HEK293 (cell line): ENCODE measurements at regions not wholly inside any gene's neighbourhood (a gene's known extent, or its start where the extent isn't known, plus 50 kb on each side); places are given as distances from the start of the nearest gene placed in this dataset.

Experiments
- CTCF ChIA-PET: fragments of 350-600 bp; formaldehyde crosslinking; extraction: SDS; loops from one replicate; lab custom pipeline; 2021; ENCODE audit warnings: antibody characterized with exemption; lab: Yijun Ruan, JAX
- POLR2A ChIA-PET: fragments of 300-600 bp; formaldehyde crosslinking; extraction: SDS; loops from one replicate; lab custom pipeline; 2020; ENCODE audit warnings: antibody characterized with exemption, inconsistent platforms; lab: Yijun Ruan, JAX
- H3K27ac ChIP-seq: fragments of 200-500 bp; sonication (Bioruptor generic); 2 replicates; pipeline ENCODE4 v1.5.1; 2014; ENCODE audit warnings: low read depth, low read length, control low read depth, inconsistent platforms; ENCODE audit errors: extremely low read depth
- H3K36me3 ChIP-seq, 2 experiments: fragments of 200-500 bp in 1 of 2; sonication (Bioruptor generic) in 1 of 2; 1 replicate in 1 of 2; 2 replicates in 1 of 2; pipeline ENCODE4 v1.5.1; 2014 to 2017; ENCODE audit warnings: inconsistent platforms in 2 of 2, low read length in 2 of 2; ENCODE audit not compliant: control insufficient read depth in 2 of 2, insufficient read depth in 1 of 2
- H3K4me1 ChIP-seq: fragments of 200-500 bp; sonication (Bioruptor generic); 2 replicates; pipeline ENCODE4 v1.5.1; 2014; ENCODE audit warnings: mild to moderate bottlenecking, low read length, inconsistent platforms; ENCODE audit not compliant: control insufficient read depth, insufficient read depth
- H3K4me3 ChIP-seq: 2 replicates; pipeline ENCODE4 v1.5.1; 2011; ENCODE audit warnings: low read depth, mild to moderate bottlenecking, control low read depth, low read length, moderate library complexity
- H3K9me3 ChIP-seq: fragments of 200-500 bp; sonication (Bioruptor generic); 2 replicates; pipeline ENCODE4 v1.5.1; 2014; ENCODE audit warnings: low read depth, low read length, inconsistent platforms; ENCODE audit not compliant: control insufficient read depth, insufficient read depth
- AEBP2 ChIP-seq: fragments of 450-650 bp; formaldehyde crosslinking; IDR thresholded peaks from 2 replicates; pipeline ENCODE4 v1.5.1; 2016; ENCODE audit warnings: missing biosample characterization, missing genetic modification characterization, borderline replicate concordance
- HOXD13 ChIP-seq: sonication (generic); formaldehyde crosslinking; IDR thresholded peaks from 2 replicates; pipeline ENCODE4 v1.8.0; 2022; ENCODE audit warnings: missing genetic modification reagents, borderline replicate concordance
- KLF17 ChIP-seq: fragments of 450-650 bp; formaldehyde crosslinking; IDR thresholded peaks from 2 replicates; pipeline ENCODE4 v1.5.1; 2016; ENCODE audit warnings: missing biosample characterization, missing genetic modification characterization
- PRDM1 ChIP-seq: fragments of 450-650 bp; formaldehyde crosslinking; IDR thresholded peaks from 2 replicates; pipeline ENCODE4; 2016; ENCODE audit warnings: missing biosample characterization, missing genetic modification characterization
- PRDM6 ChIP-seq: fragments of 450-650 bp; formaldehyde crosslinking; IDR thresholded peaks from 2 replicates; pipeline ENCODE4 v1.5.1; 2017; ENCODE audit warnings: missing biosample characterization, missing genetic modification characterization
- ZBTB8A ChIP-seq: fragments of 450-650 bp; formaldehyde crosslinking; IDR thresholded peaks from 2 replicates; pipeline ENCODE4 v1.5.1; 2016; ENCODE audit warnings: missing biosample characterization, missing genetic modification characterization
- ZFP37 ChIP-seq: fragments of 450-650 bp; formaldehyde crosslinking; IDR thresholded peaks from 2 replicates; pipeline ENCODE4 v1.5.1; 2016; ENCODE audit warnings: missing biosample characterization, missing genetic modification characterization
- ZNF24 ChIP-seq: fragments of 450-650 bp; formaldehyde crosslinking; IDR thresholded peaks from 2 replicates; pipeline ENCODE4 v1.5.1; 2016; ENCODE audit warnings: missing biosample characterization, missing genetic modification characterization
- ZNF391 ChIP-seq: fragments of 450-650 bp; formaldehyde crosslinking; IDR thresholded peaks from 2 replicates; pipeline ENCODE4 v1.5.1; 2016; ENCODE audit warnings: low read depth, missing biosample characterization, missing genetic modification characterization, borderline replicate concordance
- ZNF433 ChIP-seq: fragments of 450-650 bp; formaldehyde crosslinking; IDR thresholded peaks from 2 replicates; pipeline ENCODE4 v1.5.1; 2016; ENCODE audit warnings: missing biosample characterization, missing genetic modification characterization, low read depth
- ZNF521 ChIP-seq: fragments of 450-650 bp; formaldehyde crosslinking; IDR thresholded peaks from 2 replicates; pipeline ENCODE4 v1.5.1; 2017; ENCODE audit warnings: missing biosample characterization, mild to moderate bottlenecking, missing genetic modification characterization
- ZNF529 ChIP-seq: fragments of 450-650 bp; formaldehyde crosslinking; IDR thresholded peaks from 2 replicates; pipeline ENCODE4 v1.5.1; 2017; ENCODE audit warnings: missing genetic modification characterization, missing biosample characterization; ENCODE audit not compliant: insufficient replicate concordance
- ZNF596 ChIP-seq: fragments of 450-650 bp; IDR thresholded peaks from 2 replicates; pipeline ENCODE4 v1.5.0; 2018; ENCODE audit warnings: missing biosample characterization, mild to moderate bottlenecking, missing genetic modification characterization, moderate library complexity
- ZNF624 ChIP-seq: fragments of 450-650 bp; formaldehyde crosslinking; IDR thresholded peaks from 2 replicates; pipeline ENCODE4 v1.5.1; 2017; ENCODE audit warnings: missing biosample characterization, missing genetic modification characterization
- ZNF654 ChIP-seq: fragments of 450-650 bp; formaldehyde crosslinking; IDR thresholded peaks from 2 replicates; pipeline ENCODE4 v1.5.1; 2016; ENCODE audit warnings: low read depth, missing biosample characterization, missing genetic modification characterization
- ZSCAN5A ChIP-seq: fragments of 450-650 bp; formaldehyde crosslinking; IDR thresholded peaks from 2 replicates; pipeline ENCODE4 v1.5.1; 2016; ENCODE audit warnings: missing biosample characterization, missing genetic modification characterization

- Histone ChIP-seq H3K4me3 (no peak overlapping the region), H3K9me3 (no peaks in the 10 kb centered on the region), H3K27ac (no peak overlapping the region), H3K4me1 (no peaks in the 10 kb centered on the region), H3K36me3 (no peaks in the 10 kb centered on the region)
- TF ChIP-seq ZNF654 (tag by site-specific recombination) (peak; percentile 57), PRDM6 (tag by site-specific recombination) (no peak)
- ChIA-PET CTCF (interaction anchor here (0.5 to 1.0 kb wide), 4 partner anchors 46 to 1216 kb away, joined by 3 to 5 read pairs (median 4); no protein-coding TSS in a partner anchor), POLR2A (no interaction called here)
These were observed 1509.6 kb downstream of the ADGRL3 start for GRCh38 chr4:62709618-62710252.

- Histone ChIP-seq H3K4me3 (no peak overlapping the region), H3K36me3 (no peaks in the 10 kb centered on the region), H3K4me1 (no peaks in the 10 kb centered on the region), H3K27ac (no peak overlapping the region), H3K9me3 (no peaks in the 10 kb centered on the region)
- ChIA-PET CTCF (interaction anchor here (0.9 kb wide), 1 partner anchor 113 kb away, joined by 4 read pairs; no protein-coding TSS in a partner anchor), POLR2A (no interaction called here)
- no peak for TF ChIP-seq PRDM1 (tag by site-specific recombination)
- TF ChIP-seq HOXD13: no peak
- no peak for TF ChIP-seq ZNF529 (tag by site-specific recombination)
- no peak for TF ChIP-seq ZSCAN5A (tag by site-specific recombination)
- TF ChIP-seq ZNF521 (tag by site-specific recombination): no peak
- no peak for TF ChIP-seq KLF17
- TF ChIP-seq ZFP37: no peak
- TF ChIP-seq ZNF24 (tag by site-specific recombination): no peak
- no peak for TF ChIP-seq ZBTB8A (tag by site-specific recombination)
- no peak for TF ChIP-seq ZNF596 (tag by site-specific recombination)
- TF ChIP-seq AEBP2 (tag by site-specific recombination): no peak
- no peak for TF ChIP-seq ZNF391 (tag by site-specific recombination)
- no peak for TF ChIP-seq ZNF433 (tag by site-specific recombination)
- no peak for TF ChIP-seq ZNF624 (tag by site-specific recombination)
- TF ChIP-seq, all 188 proteins: peak for 0
These were observed 1506.3 kb downstream of the ADGRL3 start for GRCh38 chr4:62706423-62706822.
